ENCODE measurements at regions not wholly inside any gene's neighbourhood (a gene's known extent, or its start where the extent isn't known, plus 50 kb on each side); places are given as distances from the start of the nearest gene placed in this dataset.
"Not testable (repeated sequence)": the region's sequence is repeated elsewhere in the genome, so short reads cannot be mapped to it uniquely, and the experiment has no call there.

DNA sequence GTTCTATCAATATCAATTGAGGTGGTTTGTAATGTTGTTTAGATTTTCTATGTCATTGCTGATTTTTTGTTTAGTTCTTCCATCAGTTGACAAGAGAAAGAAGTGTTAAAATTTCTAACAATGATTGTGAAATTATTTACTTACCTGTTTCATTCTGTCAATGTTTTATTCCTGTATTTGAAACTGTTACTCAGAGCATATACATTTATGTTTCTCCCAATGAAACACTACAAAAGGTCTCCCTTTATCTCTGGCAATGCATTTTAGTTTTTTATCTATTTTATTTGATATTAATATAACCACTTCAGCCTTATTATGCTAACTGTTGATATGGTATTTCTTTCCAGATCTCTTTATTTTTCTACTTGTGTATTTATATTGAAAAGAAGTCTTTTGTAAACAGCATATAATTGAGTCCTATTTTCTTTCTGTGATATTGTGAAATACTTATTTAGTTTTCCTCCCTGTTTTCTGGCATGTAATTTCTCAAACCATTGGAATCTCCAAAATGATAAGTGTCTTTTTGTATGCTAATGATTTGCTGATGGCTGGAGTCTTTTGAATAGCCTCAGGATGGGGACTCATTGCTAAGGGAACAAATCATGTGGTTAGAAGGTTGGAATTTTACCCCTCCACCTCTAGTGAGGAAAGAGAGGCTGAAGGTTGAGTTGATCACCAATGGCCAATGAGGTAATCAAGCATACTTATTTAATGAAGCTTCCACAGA is 122.0 kb downstream of the ADSS2 start:
- TF ChIP-seq POLR2A (IDR thresholded peaks at IDR 0.05) (no peak), EP300 (IDR thresholded peaks at IDR 0.05) (no peak), POLR2AphosphoS5 (IDR thresholded peaks at IDR 0.05) (no peak)
- TF ChIP-seq, protein P1, sequence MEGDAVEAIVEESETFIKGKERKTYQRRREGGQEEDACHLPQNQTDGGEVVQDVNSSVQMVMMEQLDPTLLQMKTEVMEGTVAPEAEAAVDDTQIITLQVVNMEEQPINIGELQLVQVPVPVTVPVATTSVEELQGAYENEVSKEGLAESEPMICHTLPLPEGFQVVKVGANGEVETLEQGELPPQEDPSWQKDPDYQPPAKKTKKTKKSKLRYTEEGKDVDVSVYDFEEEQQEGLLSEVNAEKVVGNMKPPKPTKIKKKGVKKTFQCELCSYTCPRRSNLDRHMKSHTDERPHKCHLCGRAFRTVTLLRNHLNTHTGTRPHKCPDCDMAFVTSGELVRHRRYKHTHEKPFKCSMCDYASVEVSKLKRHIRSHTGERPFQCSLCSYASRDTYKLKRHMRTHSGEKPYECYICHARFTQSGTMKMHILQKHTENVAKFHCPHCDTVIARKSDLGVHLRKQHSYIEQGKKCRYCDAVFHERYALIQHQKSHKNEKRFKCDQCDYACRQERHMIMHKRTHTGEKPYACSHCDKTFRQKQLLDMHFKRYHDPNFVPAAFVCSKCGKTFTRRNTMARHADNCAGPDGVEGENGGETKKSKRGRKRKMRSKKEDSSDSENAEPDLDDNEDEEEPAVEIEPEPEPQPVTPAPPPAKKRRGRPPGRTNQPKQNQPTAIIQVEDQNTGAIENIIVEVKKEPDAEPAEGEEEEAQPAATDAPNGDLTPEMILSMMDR (IDR thresholded peaks at IDR 0.05), result no peak
- intact Hi-C loops (cut with DNase I), result no loop called here
- DNase-seq, result no peak

DNA sequence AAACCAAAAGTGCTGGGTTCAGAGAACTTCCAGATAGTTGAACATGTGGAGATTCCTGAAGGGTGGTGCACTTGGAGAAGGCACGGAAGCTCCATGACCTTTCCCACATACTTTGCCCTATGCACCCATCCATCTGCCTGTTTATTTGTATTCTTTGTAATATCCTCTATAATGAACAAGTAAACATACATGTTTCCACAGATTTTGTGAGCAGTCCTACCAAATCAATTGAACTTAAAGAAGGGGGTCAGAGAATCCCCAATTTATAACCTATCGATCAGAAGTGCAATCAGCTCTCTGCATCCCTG is 121.4 kb downstream of the ADSS2 start:
- no peaks in the 10 kb centered on the region for H3K36me3 ChIP-seq
- H3K4me1 ChIP-seq, result no peaks in the 10 kb centered on the region
- DNase-seq, result no peak
- no peak overlapping the region for H3K27ac ChIP-seq
- WGBS, 2 donors, result 91% methylated on average over 2 of the region's 2 CpGs
- no peak overlapping the region for H3K4me3 ChIP-seq
- no peaks in the 10 kb centered on the region for H3K9me3 ChIP-seq
- H3K27me3 ChIP-seq, result no peaks in the 10 kb centered on the region
- intact Hi-C loops (cut with DNase I), result no loop called here
- TF ChIP-seq POLR2AphosphoS5 (IDR thresholded peaks at IDR 0.05), result no peak
- TF ChIP-seq, protein P1 (IDR thresholded peaks at IDR 0.05), result no peak
- TF ChIP-seq EP300 (IDR thresholded peaks at IDR 0.05), result no peak

More for the DNA sequence above, 122.0 kb downstream of the ADSS2 start:
- Histone ChIP-seq H3K36me3 (no peaks in the 10 kb centered on the region), H3K4me3 (no peak overlapping the region), H3K9me3 (no peaks in the 10 kb centered on the region), H3K27me3 (no peaks in the 10 kb centered on the region), H3K4me1 (no peaks in the 10 kb centered on the region), H3K27ac (no peak overlapping the region)

DNA sequence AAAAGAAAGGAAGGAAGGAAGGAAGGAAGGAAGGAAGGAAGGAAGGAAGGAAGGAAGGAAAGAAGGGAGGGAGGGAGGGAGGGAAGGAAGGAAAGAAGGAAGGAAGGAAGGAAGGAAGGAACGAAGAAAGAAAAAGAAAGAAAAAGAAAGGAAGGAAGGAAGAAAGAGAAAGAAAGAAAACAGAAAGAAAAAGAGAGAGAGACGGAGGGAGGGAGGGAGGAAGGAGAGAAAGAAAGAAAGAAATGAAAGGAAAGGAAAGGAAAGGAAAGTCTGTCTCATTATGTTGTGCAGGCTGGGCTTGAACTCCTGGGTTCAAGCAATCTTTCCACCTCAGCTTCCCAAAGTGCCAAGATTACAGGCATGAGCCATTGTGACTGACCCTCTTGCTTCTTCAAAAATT is 118.9 kb downstream of the ADSS2 start:
- WGBS, 2 donors, result 87 to 93% methylated on average over 2 of the region's 2 CpGs
- H3K27me3 ChIP-seq; intact Hi-C loops (cut with DNase I): not testable (repeated sequence)

DNA sequence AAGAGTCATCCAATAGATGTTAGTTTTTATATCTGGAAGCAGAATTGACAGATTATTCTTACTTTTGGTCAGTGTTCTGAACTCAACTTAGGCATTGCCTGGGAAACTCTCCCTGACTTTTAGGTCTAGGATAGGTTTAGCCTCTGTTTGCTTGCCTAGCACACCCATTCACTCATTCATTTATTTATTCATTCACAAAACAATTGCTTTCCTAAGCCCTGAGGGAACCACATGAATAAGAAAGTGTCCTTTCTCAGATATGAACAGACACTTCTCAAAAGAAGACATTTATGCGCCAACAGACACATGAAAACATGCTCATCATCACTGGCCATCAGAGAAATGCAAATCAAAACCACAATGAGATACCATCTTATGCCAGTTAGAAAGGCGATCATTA is 117.4 kb downstream of the ADSS2 start:
- intact Hi-C loops (cut with DNase I); H3K4me1 ChIP-seq; H3K27ac ChIP-seq; H3K9me3 ChIP-seq; H3K4me3 ChIP-seq; DNase-seq; H3K27me3 ChIP-seq; H3K36me3 ChIP-seq: not testable (repeated sequence)
- 89 to 92% methylated on average over 2 of the region's 2 CpGs for WGBS, 2 donors

More for the DNA sequence above, 118.9 kb downstream of the ADSS2 start:
- DNase-seq, H3K36me3 ChIP-seq, H3K4me3 ChIP-seq, H3K4me1 ChIP-seq, H3K9me3 ChIP-seq, H3K27ac ChIP-seq: not testable (repeated sequence)

DNA sequence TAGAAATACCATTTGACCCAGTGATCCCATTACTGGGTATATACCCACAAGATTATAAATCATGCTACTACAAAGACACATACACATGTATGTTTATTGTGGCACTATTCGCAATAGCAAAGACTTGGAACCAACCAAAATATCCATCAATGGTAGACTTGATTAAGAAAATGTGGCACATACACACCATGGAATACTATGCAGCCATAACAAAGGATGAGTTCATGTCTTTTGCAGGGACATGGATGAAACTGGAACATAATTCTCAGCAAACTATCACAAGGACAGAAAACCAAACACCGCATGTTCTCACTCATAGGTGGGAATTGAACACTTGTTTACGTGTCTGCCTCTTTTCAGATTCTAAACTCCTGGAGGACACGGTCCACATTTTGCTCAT is 116.9 kb downstream of the ADSS2 start:
- H3K27ac ChIP-seq; H3K27me3 ChIP-seq; DNase-seq; intact Hi-C loops (cut with DNase I); H3K4me1 ChIP-seq; H3K9me3 ChIP-seq; H3K36me3 ChIP-seq; H3K4me3 ChIP-seq: not testable (repeated sequence)
- WGBS, 2 donors, result 97% methylated on average over 4 of the region's 4 CpGs

DNA sequence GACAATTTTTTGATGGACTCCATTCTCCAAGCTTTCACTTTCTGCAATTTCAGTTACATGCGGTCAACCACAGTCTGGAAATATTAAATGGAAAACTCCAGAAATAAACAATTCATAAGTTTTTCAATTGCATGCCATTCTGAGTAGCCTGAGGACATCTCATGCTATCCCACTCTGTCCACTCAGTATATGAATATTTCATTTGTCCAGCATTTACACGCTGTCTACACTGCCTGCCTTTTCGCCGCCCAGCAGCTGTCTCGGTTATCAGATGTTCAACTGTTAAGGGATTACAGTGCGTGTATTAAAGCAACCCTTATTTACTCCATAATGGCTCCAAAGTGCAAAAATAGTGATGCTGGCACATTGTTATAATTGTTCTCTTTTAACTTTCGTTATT is 116.3 kb downstream of the ADSS2 start:
- H3K4me1 ChIP-seq, result no peaks in the 10 kb centered on the region
- TF ChIP-seq POLR2A (IDR thresholded peaks at IDR 0.05) (no peak), POLR2AphosphoS5 (IDR thresholded peaks at IDR 0.05) (no peak), EP300 (IDR thresholded peaks at IDR 0.05) (no peak)
- TF ChIP-seq, protein P1 (IDR thresholded peaks at IDR 0.05), result no peak
- WGBS, 2 donors, result 75 to 86% methylated on average over 7 of the region's 7 CpGs
- no peaks in the 10 kb centered on the region for H3K36me3 ChIP-seq
- no peak overlapping the region for H3K4me3 ChIP-seq
- no peaks in the 10 kb centered on the region for H3K27me3 ChIP-seq
- intact Hi-C loops (cut with DNase I), result no loop called here
- H3K27ac ChIP-seq, result no peak overlapping the region
- no peaks in the 10 kb centered on the region for H3K9me3 ChIP-seq
- no peak for DNase-seq
